Astrocyte (in vitro differentiated cells and primary cell): ENCODE measurements at regions not wholly inside any gene's neighbourhood (a gene's known extent, or its start where the extent isn't known, plus 50 kb on each side); places are given as distances from the start of the nearest gene placed in this dataset.
A peak's percentile ranks its signal among the peaks of the same experiment; 100 is the strongest.

ENCODE experiments used
- DNase-seq: peaks from one replicate; pipeline ENCODE4 v3.0.0-alpha.2; 2010; ENCODE audit warnings: low read depth
- FAIRE-seq: peaks from 2 replicates; lab custom pipeline; 2011; peaks lifted over from hg19 to GRCh38; lab: Jason Lieb, UNC
- H2AFZ ChIP-seq: 2 replicates; pipeline ENCODE4 v1.6.0; 2012; ENCODE audit warnings: low read depth, low read length, inconsistent platforms
- H3K27ac ChIP-seq: 2 replicates; pipeline ENCODE4 v1.5.1; 2011; ENCODE audit warnings: low read depth, low read length, inconsistent platforms
- H3K27me3 ChIP-seq: 2 replicates; pipeline ENCODE4 v1.6.0; 2011; ENCODE audit warnings: low read length, inconsistent platforms; ENCODE audit not compliant: insufficient read depth
- H3K36me3 ChIP-seq: 2 replicates; pipeline ENCODE4 v1.5.1; 2011; ENCODE audit warnings: low read length, inconsistent platforms; ENCODE audit not compliant: insufficient read depth
- H3K4me1 ChIP-seq: 2 replicates; pipeline ENCODE4 v1.5.1; 2011; ENCODE audit warnings: low read length, inconsistent platforms; ENCODE audit not compliant: insufficient read depth
- H3K4me2 ChIP-seq: 2 replicates; pipeline ENCODE4 v1.6.0; 2012; ENCODE audit warnings: low read length, inconsistent platforms
- H3K4me3 ChIP-seq: 2 replicates; pipeline ENCODE4 v1.5.1; 2011; ENCODE audit warnings: low read depth, mild to moderate bottlenecking, low read length, inconsistent platforms; ENCODE audit not compliant: insufficient read depth
- H3K79me2 ChIP-seq: 2 replicates; pipeline ENCODE4 v1.6.0; 2012; ENCODE audit warnings: mild to moderate bottlenecking, low read length, inconsistent platforms; ENCODE audit not compliant: insufficient read depth
- H3K9ac ChIP-seq: 2 replicates; pipeline ENCODE4 v1.6.0; 2012; ENCODE audit warnings: mild to moderate bottlenecking, low read length, inconsistent platforms
- H3K9me3 ChIP-seq: 2 replicates; pipeline ENCODE4 v1.5.1; 2012; ENCODE audit warnings: low read depth, mild to moderate bottlenecking, low read length, inconsistent platforms; ENCODE audit not compliant: insufficient read depth
- H4K20me1 ChIP-seq: 2 replicates; pipeline ENCODE4 v1.6.0; 2012; ENCODE audit warnings: low read length, inconsistent platforms; ENCODE audit not compliant: insufficient read depth
- H3K27ac Mint-ChIP-seq: one replicate; pipeline ENCODE4 v1.8.0; 2021; ENCODE audit warnings: mild to moderate bottlenecking, mixed read lengths; ENCODE audit not compliant: unreplicated experiment
- H3K27me3 Mint-ChIP-seq: one replicate; pipeline ENCODE4 v1.8.0; 2021; ENCODE audit warnings: low read depth, mixed read lengths; ENCODE audit not compliant: unreplicated experiment
- H3K36me3 Mint-ChIP-seq: one replicate; pipeline ENCODE4 v1.8.0; 2021; ENCODE audit warnings: low read depth, mixed read lengths; ENCODE audit not compliant: unreplicated experiment
- H3K4me1 Mint-ChIP-seq: one replicate; pipeline ENCODE4 v1.8.0; 2021; ENCODE audit warnings: low read depth, mixed read lengths; ENCODE audit not compliant: unreplicated experiment
- H3K4me3 Mint-ChIP-seq: one replicate; pipeline ENCODE4 v1.8.0; 2021; ENCODE audit warnings: mild to moderate bottlenecking, moderate library complexity, mixed read lengths; ENCODE audit not compliant: unreplicated experiment
- H3K9me3 Mint-ChIP-seq: one replicate; pipeline ENCODE4 v1.8.0; 2021; ENCODE audit warnings: mild to moderate bottlenecking, mixed read lengths; ENCODE audit not compliant: unreplicated experiment
- CTCF ChIP-seq: IDR thresholded peaks from 2 replicates; pipeline ENCODE4 v1.5.1; 2011; ENCODE audit warnings: low read depth, mild to moderate bottlenecking, inconsistent platforms, low read length, moderate library complexity; ENCODE audit not compliant: insufficient read depth
- EZH2 ChIP-seq: IDR thresholded peaks from 2 replicates; pipeline ENCODE4 v1.6.1; 2012; ENCODE audit warnings: mild to moderate bottlenecking, low read length, inconsistent platforms; ENCODE audit not compliant: insufficient read depth

DNA sequence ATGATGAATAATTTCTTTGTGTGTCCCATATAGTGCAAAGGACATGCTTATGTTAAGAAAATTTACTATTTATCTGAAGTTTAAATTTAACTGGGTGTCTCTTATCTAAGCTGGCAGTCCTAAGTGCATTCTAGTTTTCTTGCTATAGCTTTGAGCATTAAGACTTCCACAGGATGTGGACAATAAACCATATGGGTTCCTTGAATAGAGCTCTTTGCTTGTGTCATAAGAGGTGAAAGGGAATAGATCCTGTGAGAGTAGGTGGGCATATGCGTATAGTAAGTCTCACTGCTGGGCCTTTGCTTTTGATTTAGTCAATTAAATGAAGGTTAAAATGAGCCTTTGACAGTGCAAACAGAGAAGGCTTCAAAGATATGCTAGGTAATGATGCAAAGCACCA lies 223.4 kb upstream of the GYPA start:
- H3K4me3 ChIP-seq = no peak overlapping the region
- H3K27ac ChIP-seq = no peak overlapping the region
- no peak for DNase-seq
- Mint-ChIP-seq H3K9me3 (peaks cover 5% of the 10 kb centered on the region), H3K27ac (no peak overlapping the region), H3K27me3 (peaks cover 10% of the 10 kb centered on the region), H3K4me1 (peaks cover 12% of the 10 kb centered on the region), H3K4me3 (no peak overlapping the region), H3K36me3 (peaks cover 2% of the 10 kb centered on the region)
- H2AFZ ChIP-seq = no peak overlapping the region
- no peaks in the 10 kb centered on the region for H3K9me3 ChIP-seq
- no peak overlapping the region for H3K9ac ChIP-seq
- no peaks in the 10 kb centered on the region for H4K20me1 ChIP-seq
- FAIRE-seq = no peak
- H3K36me3 ChIP-seq = no peaks in the 10 kb centered on the region
- peaks cover 13% of the 10 kb centered on the region for H3K27me3 ChIP-seq
- H3K4me1 ChIP-seq = peaks cover 3% of the 10 kb centered on the region
- no peak for TF ChIP-seq CTCF
- H3K4me2 ChIP-seq = no peak overlapping the region
- no peaks in the 10 kb centered on the region for H3K79me2 ChIP-seq

- Histone ChIP-seq H3K9me3 (no peaks in the 10 kb centered on the region), H3K27ac (no peak overlapping the region), H4K20me1 (no peaks in the 10 kb centered on the region), H3K27me3 (peaks cover 5% of the 10 kb centered on the region), H3K79me2 (no peaks in the 10 kb centered on the region), H3K36me3 (no peaks in the 10 kb centered on the region), H3K4me3 (no peak overlapping the region), H3K4me2 (no peak overlapping the region), H3K4me1 (no peaks in the 10 kb centered on the region), H2AFZ (no peak overlapping the region), H3K9ac (no peak overlapping the region)
- H3K36me3 Mint-ChIP-seq = no peaks in the 10 kb centered on the region
- H3K4me1 Mint-ChIP-seq = peaks cover 3% of the 10 kb centered on the region
- no peak for TF ChIP-seq EZH2
- no peak for TF ChIP-seq CTCF
- H3K27me3 Mint-ChIP-seq = peaks cover 6% of the 10 kb centered on the region
- peaks cover 5% of the 10 kb centered on the region for H3K9me3 Mint-ChIP-seq
- no peak for DNase-seq
- H3K27ac Mint-ChIP-seq = no peak overlapping the region
- H3K4me3 Mint-ChIP-seq = no peak overlapping the region
- FAIRE-seq = no peak
Measured at GRCh38 chr4:144366425-144366824, 225.9 kb upstream of the GYPA start.

DNA sequence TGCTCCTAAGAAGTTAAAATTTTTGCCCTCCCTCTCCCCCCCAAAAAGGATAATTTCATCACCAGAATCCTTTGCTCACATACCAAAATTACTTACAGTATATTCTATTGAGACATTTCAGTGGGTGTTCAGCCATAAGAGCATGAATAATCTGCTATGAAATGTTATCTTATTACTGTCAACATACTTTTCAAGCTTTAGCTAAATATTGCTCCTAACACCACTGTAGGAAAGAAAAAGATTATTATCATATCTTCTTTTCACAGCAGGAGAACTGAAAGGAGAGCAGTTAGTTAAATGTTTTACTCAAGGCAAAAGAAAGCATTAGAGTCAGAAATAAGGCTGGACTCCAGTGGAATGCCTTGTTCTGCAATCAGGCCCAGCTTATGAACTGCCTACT lies 231.0 kb upstream of the GYPA start:
- no peaks in the 10 kb centered on the region for H3K36me3 Mint-ChIP-seq
- Histone ChIP-seq H3K36me3 (no peaks in the 10 kb centered on the region), H3K4me3 (no peak overlapping the region), H3K9ac (no peak overlapping the region), H2AFZ (no peak overlapping the region), H3K27me3 (peaks cover 3% of the 10 kb centered on the region), H3K9me3 (no peaks in the 10 kb centered on the region), H3K4me1 (no peaks in the 10 kb centered on the region), H3K27ac (no peak overlapping the region), H3K4me2 (no peak overlapping the region), H3K79me2 (no peaks in the 10 kb centered on the region), H4K20me1 (no peaks in the 10 kb centered on the region)
- no peak for TF ChIP-seq CTCF
- no peak for TF ChIP-seq EZH2
- peaks cover 15% of the 10 kb centered on the region for H3K4me1 Mint-ChIP-seq
- H3K27me3 Mint-ChIP-seq = no peaks in the 10 kb centered on the region
- no peak for FAIRE-seq
- peak; percentile 48 for DNase-seq
- no peak overlapping the region for H3K27ac Mint-ChIP-seq
- no peaks in the 10 kb centered on the region for H3K9me3 Mint-ChIP-seq
- H3K4me3 Mint-ChIP-seq = no peak overlapping the region
